ENCODE measurements at regions not wholly inside any gene's neighbourhood (a gene's known extent, or its start where the extent isn't known, plus 50 kb on each side); places are given as distances from the start of the nearest gene placed in this dataset.

GRCh38 chr18:39345321-39345720, 1779.7 kb upstream of the CELF4 start:
- Histone ChIP-seq H3K14ac (ENCODE audit: insufficient read length) (no peak overlapping the region), H2AK5ac (ENCODE audit: low read depth, low read length) (no peak overlapping the region), H2BK12ac (ENCODE audit: low read depth, low read length) (no peak overlapping the region), H3K79me1 (ENCODE audit: low read depth, low read length) (no peaks in the 10 kb centered on the region), H4K91ac (replicated peaks; ENCODE audit: insufficient read length, low read length) (no peak overlapping the region), H3K18ac (ENCODE audit: extremely low read depth, low read length) (no peak overlapping the region), H4K8ac (ENCODE audit: extremely low read depth, insufficient read depth, low read length) (no peak overlapping the region), H3K27me3 (replicated peaks in 1 of 4; ENCODE audit: control insufficient read depth in 3 of 4, extremely low read depth in 1 of 4, insufficient read depth in 3 of 4, low read length in 3 of 4) (no peaks in the 10 kb centered on the region), H3K9me3 (ENCODE audit: insufficient read depth in 2 of 2, low read depth in 1 of 2, low read length in 1 of 2) (no peaks in the 10 kb centered on the region; a peak in 1 of 4 replicates), H3K27ac (ENCODE audit: low read depth, low read length) (no peak overlapping the region), H2BK20ac (ENCODE audit: low read length) (no peak overlapping the region), H2BK15ac (ENCODE audit: low read length) (no peak overlapping the region), H3K4me1 (replicated peaks in 1 of 4; ENCODE audit: control insufficient read depth in 3 of 4, insufficient read depth in 4 of 4, low read length in 3 of 4) (peaks cover 0 to 4% (median 0%) of the 10 kb centered on the region in 4 experiments; a peak in 1 of 7 replicates), H4K5ac (ENCODE audit: insufficient read length, low read depth, low read length) (no peak overlapping the region), H2BK5ac (ENCODE audit: low read depth, low read length) (no peak overlapping the region), H3K4me2 (ENCODE audit: insufficient read depth in 1 of 2, low read depth in 2 of 2, low read length in 2 of 2) (no peak overlapping the region), H3K4ac (replicated peaks; ENCODE audit: insufficient read length, low read depth, low read length) (no peak overlapping the region), H2AFZ (ENCODE audit: low read length) (no peak overlapping the region), H3K4me3 (ENCODE audit: extremely low read depth in 1 of 4, insufficient read depth in 2 of 4, low read depth in 3 of 4, low read length in 4 of 4) (no peak overlapping the region), H3K79me2 (ENCODE audit: control insufficient read depth in 1 of 2, insufficient read depth in 2 of 2, low read length in 2 of 2) (no peaks in the 10 kb centered on the region), H3K23ac (ENCODE audit: insufficient read length) (no peak overlapping the region), H4K20me1 (replicated peaks in 1 of 2; ENCODE audit: control insufficient read depth in 1 of 2, insufficient read depth in 2 of 2, low read length in 2 of 2) (no peaks in the 10 kb centered on the region), H3K56ac (replicated peaks; ENCODE audit: insufficient read length, low read depth, low read length) (no peak overlapping the region), H3K36me3 (ENCODE audit: control insufficient read depth in 2 of 4, insufficient read depth in 4 of 4, low read length in 3 of 4) (no peaks in the 10 kb centered on the region; a peak in 1 of 8 replicates), H3K23me2 (ENCODE audit: low read depth, low read length) (no peaks in the 10 kb centered on the region), H2BK120ac (replicated peaks; ENCODE audit: low read depth, low read length) (no peak overlapping the region), H3K9ac (replicated peaks in 1 of 4; ENCODE audit: extremely low read depth in 1 of 4, low read depth in 3 of 4, low read length in 3 of 4) (no peak overlapping the region)
- DNase-seq (ENCODE audit: low read depth in 1 of 2, low spot score in 2 of 2) (no peak), FAIRE-seq (no peak)
- POLR2A ChIA-PET (ENCODE audit: partially characterized antibody) = no interaction called here
- WGBS, 2 experiments (ENCODE audit: extremely low coverage in 1 of 2, insufficient coverage in 1 of 2, insufficient read length in 1 of 2, insufficient replicate concordance in 2 of 2, low coverage in 1 of 2, low lambda C conversion rate in 2 of 2, missing lambda C conversion rate in 1 of 2) = 97% methylated on average over 2 of the region's 2 CpGs; no CpG with 5 or more reads in 1 of the 2 experiments
- CTCF ChIA-PET (ENCODE audit: partially characterized antibody) = no interaction called here
- no peak for TF ChIP-seq NANOG (IDR thresholded peaks at IDR 0.05; ENCODE audit: insufficient read depth, low read depth, low read length, poor library complexity, severe bottlenecking)
- TF ChIP-seq CEBPB (IDR thresholded peaks at IDR 0.05; ENCODE audit: low read depth, low read length) = no peak
- no peak for TF ChIP-seq EGR1 (IDR thresholded peaks at IDR 0.05; ENCODE audit: borderline replicate concordance, low read depth, low read length)
- TF ChIP-seq RXRA (IDR thresholded peaks at IDR 0.05; ENCODE audit: insufficient read depth, low read depth, low read length) = no peak
- TF ChIP-seq SIRT6 (IDR thresholded peaks at IDR 0.05; ENCODE audit: low read length) = no peak
- TF ChIP-seq KDM1A (IDR thresholded peaks at IDR 0.05; ENCODE audit: borderline replicate concordance, low read length) = no peak
- TF ChIP-seq JUND (IDR thresholded peaks at IDR 0.05; ENCODE audit: low read length) = no peak
- TF ChIP-seq MAFK (IDR thresholded peaks at IDR 0.05; ENCODE audit: low read depth, low read length) = no peak
- TF ChIP-seq SAP30 (IDR thresholded peaks at IDR 0.05; ENCODE audit: insufficient read depth, insufficient replicate concordance, low read length) = no peak
- no peak for TF ChIP-seq TEAD4 (IDR thresholded peaks at IDR 0.05; ENCODE audit: low read depth, low read length)
- TF ChIP-seq KDM4A (IDR thresholded peaks at IDR 0.05; ENCODE audit: low read depth, low read length, severe bottlenecking) = no peak
- TF ChIP-seq NRF1 (IDR thresholded peaks at IDR 0.05; ENCODE audit: low read depth, low read length) = no peak
- TF ChIP-seq SP2 (IDR thresholded peaks at IDR 0.05; ENCODE audit: low read length) = no peak
- no peak for TF ChIP-seq YY1 (IDR thresholded peaks at IDR 0.05; ENCODE audit: low read depth, low read length)
- TF ChIP-seq BACH1 (IDR thresholded peaks at IDR 0.05; ENCODE audit: low read length) = no peak
- TF ChIP-seq E2F6 (IDR thresholded peaks at IDR 0.05) = no peak

Data from H1 (cell line).